SK-N-MC (cell line): ENCODE measurements at regions not wholly inside any gene's neighbourhood (a gene's known extent, or its start where the extent isn't known, plus 50 kb on each side); places are given as distances from the start of the nearest gene placed in this dataset.

ENCODE experiments used
- EZH2 ChIP-seq: fragments of 200-600 bp; sonication (generic); IDR thresholded peaks from one replicate; pipeline ENCODE4 v1.6.1; 2017; ENCODE audit warnings: antibody characterized with exemption
- POLR2AphosphoS5 ChIP-seq: IDR thresholded peaks from 2 replicates; pipeline ENCODE4 v1.6.1; 2012; ENCODE audit warnings: mild to moderate bottlenecking, low read depth, low read length, borderline replicate concordance

DNA sequence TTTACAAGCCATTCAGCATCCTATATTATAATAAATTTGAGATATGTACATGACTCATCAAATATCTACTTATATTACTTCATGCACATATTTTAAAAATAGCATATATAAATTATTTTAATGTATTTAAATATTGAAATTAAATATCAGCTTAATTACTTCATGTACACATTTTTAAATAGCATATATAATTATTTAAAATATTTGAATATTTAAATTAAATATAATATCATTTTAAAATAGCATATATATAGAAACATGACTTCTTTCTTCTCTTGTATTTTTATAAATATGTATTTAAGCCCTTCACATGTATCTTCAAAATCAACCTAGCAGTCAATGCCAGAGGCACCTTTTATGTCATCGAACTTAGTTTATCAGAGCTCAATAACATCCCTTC, 298.8 kb upstream of the DSEL start:
- no peak for TF ChIP-seq EZH2
- TF ChIP-seq POLR2AphosphoS5 = no peak
